ENCODE measurements at regions not wholly inside any gene's neighbourhood (a gene's known extent, or its start where the extent isn't known, plus 50 kb on each side); places are given as distances from the start of the nearest gene placed in this dataset.
"Not testable (repeated sequence)": the region's sequence is repeated elsewhere in the genome, so short reads cannot be mapped to it uniquely, and the experiment has no call there.

- no peaks in the 10 kb centered on the region for H3K9me3 ChIP-seq (ENCODE audit: control insufficient read depth, low read length)
- H3K36me3 ChIP-seq (ENCODE audit: control insufficient read depth, insufficient read depth, low read length): no peaks in the 10 kb centered on the region
- H3K27ac ChIP-seq (ENCODE audit: low read depth, low read length, severe bottlenecking): no peak overlapping the region
- 90 to 94% methylated on average over 8 to 14 of the region's 14 CpGs for WGBS, 2 experiments (ENCODE audit: insufficient coverage in 2 of 2)
- no peaks in the 10 kb centered on the region for H3K4me1 ChIP-seq (ENCODE audit: control insufficient read depth, insufficient read depth, low read length, poor library complexity, severe bottlenecking)
- no peak overlapping the region for H3K4me3 ChIP-seq (ENCODE audit: extremely low read depth, insufficient read depth, low read length, poor library complexity, severe bottlenecking)
Observed at GRCh38 chr5:163318707-163319106, 118.7 kb upstream of the CCNG1 start.

DNA sequence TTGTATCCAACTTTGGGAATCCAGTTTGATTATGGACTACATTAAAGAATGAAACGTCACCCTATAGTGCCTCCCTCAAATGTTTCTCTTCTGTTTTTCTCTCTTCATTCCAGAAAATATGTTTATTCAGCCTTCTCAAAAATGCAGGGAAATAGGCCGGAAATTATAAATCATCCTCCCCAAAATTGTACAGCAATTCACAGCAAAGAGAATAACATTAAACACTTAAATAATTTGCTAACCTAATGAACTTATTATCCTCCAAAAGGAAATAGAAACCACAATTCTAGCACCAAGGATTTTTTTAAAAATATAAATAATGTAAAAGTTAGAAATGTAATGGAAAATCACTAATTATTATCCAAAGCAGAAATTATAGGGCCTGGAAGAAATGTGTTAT is 115.9 kb upstream of the CCNG1 start:
- 83 to 90% methylated on average over 2 of the region's 2 CpGs for WGBS, 2 experiments (ENCODE audit: insufficient coverage in 2 of 2)
- no peak overlapping the region for H3K27ac ChIP-seq (ENCODE audit: low read depth, low read length, severe bottlenecking)
- no peaks in the 10 kb centered on the region for H3K36me3 ChIP-seq (ENCODE audit: control insufficient read depth, insufficient read depth, low read length)
- no peak overlapping the region for H3K4me3 ChIP-seq (ENCODE audit: extremely low read depth, insufficient read depth, low read length, poor library complexity, severe bottlenecking)
- no peaks in the 10 kb centered on the region for H3K4me1 ChIP-seq (ENCODE audit: control insufficient read depth, insufficient read depth, low read length, poor library complexity, severe bottlenecking)
- no peaks in the 10 kb centered on the region for H3K9me3 ChIP-seq (ENCODE audit: control insufficient read depth, low read length)

DNA sequence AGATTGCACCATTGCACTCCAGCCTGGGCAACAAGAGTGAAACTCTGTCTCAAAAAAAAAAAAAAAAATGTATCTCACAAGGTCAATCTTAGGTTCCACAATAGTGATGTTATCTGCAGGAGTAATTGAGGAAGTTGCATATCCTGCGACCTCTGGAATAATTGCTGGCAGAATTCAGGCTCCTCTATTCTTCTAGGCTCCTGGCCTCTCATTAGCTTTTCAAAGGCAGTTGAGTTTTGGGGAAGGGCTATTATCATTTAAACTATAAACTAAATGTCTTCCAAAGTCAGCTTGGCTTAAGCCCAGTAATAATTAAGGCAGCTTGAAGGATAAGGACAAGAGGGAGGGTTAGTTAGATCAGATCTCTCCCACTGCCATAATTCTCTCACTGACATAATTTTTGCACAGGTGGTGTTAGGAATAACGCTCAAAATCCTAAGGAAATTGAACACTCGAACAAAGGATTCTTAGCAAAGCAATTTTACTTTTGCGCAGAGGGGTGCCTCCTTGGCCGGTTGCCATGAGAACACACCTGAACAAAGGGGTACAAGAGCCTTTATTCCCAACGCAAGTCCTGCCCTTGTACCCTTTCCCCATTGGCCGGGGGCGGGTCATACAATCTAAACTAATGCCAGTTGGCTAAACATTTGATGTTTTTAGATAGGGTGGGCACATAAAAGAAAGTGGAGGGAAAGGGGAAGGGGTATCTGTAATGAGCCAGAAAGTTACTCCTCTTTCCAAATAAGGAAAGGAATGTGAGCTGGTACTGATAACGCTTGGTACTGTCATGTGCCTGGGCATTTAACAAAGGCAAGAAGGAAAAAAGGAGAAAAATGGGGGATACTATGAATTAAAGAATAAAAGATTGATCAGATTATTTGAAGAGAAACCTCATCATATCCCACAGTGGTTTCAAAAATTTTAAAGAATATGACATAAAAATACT is 106.4 kb upstream of the CCNG1 start:
- no peak overlapping the region for H3K4me3 ChIP-seq (ENCODE audit: extremely low read depth, insufficient read depth, low read length, poor library complexity, severe bottlenecking)
- no peaks in the 10 kb centered on the region for H3K36me3 ChIP-seq (ENCODE audit: control insufficient read depth, insufficient read depth, low read length)
- H3K4me1 ChIP-seq (ENCODE audit: control insufficient read depth, insufficient read depth, low read length, poor library complexity, severe bottlenecking): no peaks in the 10 kb centered on the region
- no peak overlapping the region for H3K27ac ChIP-seq (ENCODE audit: low read depth, low read length, severe bottlenecking)
- no peaks in the 10 kb centered on the region for H3K9me3 ChIP-seq (ENCODE audit: control insufficient read depth, low read length)
- WGBS, 2 experiments (ENCODE audit: insufficient coverage in 2 of 2): 72 to 75% methylated on average over 5 to 7 of the region's 9 CpGs

DNA sequence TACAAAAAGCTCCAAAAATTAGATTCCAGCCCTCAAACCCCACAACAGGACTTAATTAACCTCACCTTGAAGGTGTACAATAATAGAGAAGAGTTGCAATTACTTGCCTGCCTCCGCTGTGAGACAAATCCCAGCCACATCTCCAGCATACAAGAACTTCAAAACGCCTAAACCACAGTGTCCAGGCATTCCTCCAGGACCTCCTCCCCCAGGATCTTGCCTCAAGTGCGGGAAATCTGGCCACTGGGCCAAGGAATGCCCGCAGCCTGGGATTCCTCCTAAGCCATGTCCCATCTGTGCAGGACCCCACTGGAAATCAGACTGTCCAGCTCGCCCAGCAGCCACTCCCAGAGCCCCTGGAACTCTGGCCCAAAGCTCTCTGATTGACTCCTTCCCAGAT is 101.3 kb upstream of the CCNG1 start:
- not testable (repeated sequence) for H3K4me1 ChIP-seq (ENCODE audit: control insufficient read depth, insufficient read depth, low read length, poor library complexity, severe bottlenecking); H3K4me3 ChIP-seq (ENCODE audit: extremely low read depth, insufficient read depth, low read length, poor library complexity, severe bottlenecking); H3K36me3 ChIP-seq (ENCODE audit: control insufficient read depth, insufficient read depth, low read length); H3K9me3 ChIP-seq (ENCODE audit: control insufficient read depth, low read length); H3K27ac ChIP-seq (ENCODE audit: low read depth, low read length, severe bottlenecking)
- WGBS, 2 experiments (ENCODE audit: insufficient coverage in 2 of 2): 81% methylated on average over 3 of the region's 5 CpGs; no CpG with 5 or more reads in 1 of the 2 experiments

GRCh38 chr5:163339148-163339547 is 98.2 kb upstream of the CCNG1 start:
- no peaks in the 10 kb centered on the region for H3K36me3 ChIP-seq (ENCODE audit: control insufficient read depth, insufficient read depth, low read length)

DNA sequence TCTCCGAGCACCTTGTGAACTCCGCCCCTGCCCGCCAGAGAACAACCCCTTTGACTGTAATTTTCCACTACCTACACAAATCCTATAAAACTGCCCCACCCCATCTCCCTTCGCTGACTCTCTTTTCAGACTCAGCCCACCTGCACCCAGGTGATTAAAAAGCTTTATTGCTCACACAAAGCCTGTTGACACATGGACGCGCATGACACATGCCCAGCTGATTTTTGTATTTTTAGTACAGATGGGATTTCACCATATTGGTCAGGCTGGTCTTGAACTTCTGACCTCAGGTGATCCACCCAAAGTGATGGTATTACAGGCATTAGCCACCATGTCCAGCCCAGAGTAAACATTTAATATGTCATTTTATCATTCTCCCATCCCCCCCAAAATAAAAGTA is 97.0 kb upstream of the CCNG1 start:
- not testable (repeated sequence) for H3K4me3 ChIP-seq (ENCODE audit: extremely low read depth, insufficient read depth, low read length, poor library complexity, severe bottlenecking); H3K36me3 ChIP-seq (ENCODE audit: control insufficient read depth, insufficient read depth, low read length); H3K9me3 ChIP-seq (ENCODE audit: control insufficient read depth, low read length); H3K27ac ChIP-seq (ENCODE audit: low read depth, low read length, severe bottlenecking); H3K4me1 ChIP-seq (ENCODE audit: control insufficient read depth, insufficient read depth, low read length, poor library complexity, severe bottlenecking)
- 89 to 99% methylated on average over 3 to 6 of the region's 6 CpGs for WGBS, 2 experiments (ENCODE audit: insufficient coverage in 2 of 2)

More at GRCh38 chr5:163339148-163339547, 98.2 kb upstream of the CCNG1 start:
- WGBS, 2 experiments (ENCODE audit: insufficient coverage in 2 of 2): 50 to 63% methylated on average over 2 to 3 of the region's 3 CpGs
- no peaks in the 10 kb centered on the region for H3K4me1 ChIP-seq (ENCODE audit: control insufficient read depth, insufficient read depth, low read length, poor library complexity, severe bottlenecking)
- H3K9me3 ChIP-seq (ENCODE audit: control insufficient read depth, low read length): no peaks in the 10 kb centered on the region
- H3K4me3 ChIP-seq (ENCODE audit: extremely low read depth, insufficient read depth, low read length, poor library complexity, severe bottlenecking): no peak overlapping the region
- H3K27ac ChIP-seq (ENCODE audit: low read depth, low read length, severe bottlenecking): no peak overlapping the region

GRCh38 chr5:163342306-163342705 is 95.1 kb upstream of the CCNG1 start:
- 89 to 91% methylated on average over 1 of the region's 2 CpGs for WGBS, 2 experiments (ENCODE audit: insufficient coverage in 2 of 2)
- H3K27ac ChIP-seq (ENCODE audit: low read depth, low read length, severe bottlenecking): no peak overlapping the region
- H3K4me3 ChIP-seq (ENCODE audit: extremely low read depth, insufficient read depth, low read length, poor library complexity, severe bottlenecking): no peak overlapping the region
- H3K36me3 ChIP-seq (ENCODE audit: control insufficient read depth, insufficient read depth, low read length): no peaks in the 10 kb centered on the region
- H3K9me3 ChIP-seq (ENCODE audit: control insufficient read depth, low read length): no peaks in the 10 kb centered on the region
- no peaks in the 10 kb centered on the region for H3K4me1 ChIP-seq (ENCODE audit: control insufficient read depth, insufficient read depth, low read length, poor library complexity, severe bottlenecking)

DNA sequence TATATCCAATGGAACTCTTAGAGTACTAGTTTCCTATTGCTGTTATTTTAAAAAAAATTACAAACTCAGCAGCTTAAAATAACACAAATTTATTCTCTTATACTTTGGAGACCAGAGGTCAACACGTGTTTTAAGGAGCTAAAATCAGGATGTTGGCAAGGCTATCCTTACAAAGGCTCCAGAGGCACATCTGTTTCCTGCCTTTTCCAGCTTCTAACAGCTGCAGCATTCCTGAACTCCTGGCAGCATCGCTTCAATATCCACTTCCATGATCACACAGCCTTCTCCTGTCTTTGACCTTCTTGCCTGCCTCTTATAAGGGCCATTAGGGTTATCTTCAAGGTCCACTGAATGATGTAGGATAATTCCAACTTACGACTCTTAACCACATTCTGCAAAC is 92.2 kb upstream of the CCNG1 start:
- Histone ChIP-seq H3K9me3 (ENCODE audit: control insufficient read depth, low read length) (no peaks in the 10 kb centered on the region), H3K27ac (ENCODE audit: low read depth, low read length, severe bottlenecking) (no peak overlapping the region), H3K4me1 (ENCODE audit: control insufficient read depth, insufficient read depth, low read length, poor library complexity, severe bottlenecking) (no peaks in the 10 kb centered on the region), H3K36me3 (ENCODE audit: control insufficient read depth, insufficient read depth, low read length) (no peaks in the 10 kb centered on the region), H3K4me3 (ENCODE audit: extremely low read depth, insufficient read depth, low read length, poor library complexity, severe bottlenecking) (no peak overlapping the region)
- 67 to 81% methylated on average over 1 to 3 of the region's 3 CpGs for WGBS, 2 experiments (ENCODE audit: insufficient coverage in 2 of 2)

- H3K4me3 ChIP-seq (ENCODE audit: extremely low read depth, insufficient read depth, low read length, poor library complexity, severe bottlenecking): no peak overlapping the region
- no peak overlapping the region for H3K27ac ChIP-seq (ENCODE audit: low read depth, low read length, severe bottlenecking)
- no peaks in the 10 kb centered on the region for H3K4me1 ChIP-seq (ENCODE audit: control insufficient read depth, insufficient read depth, low read length, poor library complexity, severe bottlenecking)
- no CpG with 5 or more reads among the region's 2 CpGs for WGBS, 2 experiments (ENCODE audit: insufficient coverage in 2 of 2)
- no peaks in the 10 kb centered on the region for H3K9me3 ChIP-seq (ENCODE audit: control insufficient read depth, low read length)
- no peaks in the 10 kb centered on the region for H3K36me3 ChIP-seq (ENCODE audit: control insufficient read depth, insufficient read depth, low read length)
Observed at GRCh38 chr5:163347671-163348070, 89.7 kb upstream of the CCNG1 start.

DNA sequence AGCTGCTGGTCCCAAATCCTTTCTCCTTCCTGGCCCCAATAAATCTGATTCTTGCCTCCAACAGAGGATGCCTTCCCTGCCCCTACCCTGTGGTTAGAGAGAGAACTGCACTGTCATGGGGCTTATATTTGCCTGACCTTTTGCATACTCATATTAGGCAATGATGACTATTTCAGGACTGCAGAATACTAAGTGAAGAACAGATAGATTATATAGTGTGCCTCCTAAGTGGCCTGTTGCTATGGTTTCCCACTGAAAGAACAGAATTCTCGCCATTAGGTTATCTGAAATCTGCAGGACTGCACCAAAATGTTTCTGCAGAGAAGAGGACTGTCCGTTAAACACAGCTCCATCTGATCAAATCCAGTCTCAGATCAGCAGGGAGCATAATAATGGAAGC is 87.3 kb upstream of the CCNG1 start:
- no peaks in the 10 kb centered on the region for H3K9me3 ChIP-seq (ENCODE audit: control insufficient read depth, low read length)
- H3K36me3 ChIP-seq (ENCODE audit: control insufficient read depth, insufficient read depth, low read length): no peaks in the 10 kb centered on the region
- whole genome bisulfite sequencing, 2 experiments (ENCODE audit: insufficient coverage in 2 of 2): 65 to 92% methylated on average over 2 of the region's 2 CpGs
- H3K4me1 ChIP-seq (ENCODE audit: control insufficient read depth, insufficient read depth, low read length, poor library complexity, severe bottlenecking): no peaks in the 10 kb centered on the region
- no peak overlapping the region for H3K4me3 ChIP-seq (ENCODE audit: extremely low read depth, insufficient read depth, low read length, poor library complexity, severe bottlenecking)
- H3K27ac ChIP-seq (ENCODE audit: low read depth, low read length, severe bottlenecking): no peak overlapping the region

DNA sequence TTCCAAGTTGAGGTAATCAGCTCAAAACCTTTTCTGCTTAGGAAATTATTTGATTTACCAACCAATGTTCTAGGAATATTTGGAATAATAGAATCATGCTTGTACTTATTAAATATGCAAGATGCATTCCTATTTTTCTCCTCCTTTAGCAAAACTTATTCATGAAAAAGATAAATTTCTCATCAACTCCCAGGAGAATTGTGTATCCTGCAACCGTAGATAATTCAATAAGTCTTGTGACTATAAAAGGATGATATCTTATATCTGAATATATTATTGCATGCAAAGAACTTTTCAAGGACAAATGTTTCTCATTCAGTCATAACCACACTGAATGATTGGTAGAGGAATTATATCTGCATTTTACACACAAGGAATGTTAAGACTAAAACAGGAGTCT is 84.9 kb upstream of the CCNG1 start:
- Histone ChIP-seq H3K9me3 (ENCODE audit: control insufficient read depth, low read length) (no peaks in the 10 kb centered on the region), H3K27ac (ENCODE audit: low read depth, low read length, severe bottlenecking) (no peak overlapping the region), H3K4me1 (ENCODE audit: control insufficient read depth, insufficient read depth, low read length, poor library complexity, severe bottlenecking) (no peaks in the 10 kb centered on the region), H3K36me3 (ENCODE audit: control insufficient read depth, insufficient read depth, low read length) (no peaks in the 10 kb centered on the region), H3K4me3 (ENCODE audit: extremely low read depth, insufficient read depth, low read length, poor library complexity, severe bottlenecking) (no peak overlapping the region)
- WGBS, 2 experiments (ENCODE audit: insufficient coverage in 2 of 2): no CpG with 5 or more reads among the region's 1 CpG

Measured in mesodermal cell (in vitro differentiated cells).